NCI-H510A treated with DMSO at 0.1 percent for 48 hours (cell line): ENCODE measurements at regions not wholly inside any gene's neighbourhood (a gene's known extent, or its start where the extent isn't known, plus 50 kb on each side); places are given as distances from the start of the nearest gene placed in this dataset.
A peak's percentile ranks its signal among the peaks of the same experiment; 100 is the strongest.
"Not testable (repeated sequence)": the region's sequence is repeated elsewhere in the genome, so short reads cannot be mapped to it uniquely, and the experiment has no call there.

Experiments
- DNase-seq: peaks from one replicate; lab custom pipeline; 2025; lab: John Stamatoyannopoulos, UW

DNA sequence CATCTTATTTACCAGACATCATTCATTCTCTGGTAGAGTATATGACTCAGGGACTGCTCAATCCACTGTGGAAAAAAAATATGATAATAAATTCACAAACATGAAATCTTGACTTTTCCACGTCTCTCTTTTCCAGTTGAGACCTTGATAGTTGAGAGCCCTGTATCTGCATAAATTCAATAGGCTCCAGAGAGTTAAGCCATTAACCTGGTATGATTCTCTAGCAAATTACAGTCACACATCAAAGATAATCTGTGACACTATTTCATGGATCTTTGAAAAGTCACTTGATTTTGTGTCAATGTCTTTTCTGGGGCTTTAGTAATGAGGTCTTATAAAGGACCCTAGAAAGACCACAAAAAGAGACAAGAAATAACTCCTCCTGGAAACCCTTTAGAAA lies 154.2 kb upstream of the FOXG1 start:
- no peak for DNase-seq

DNA sequence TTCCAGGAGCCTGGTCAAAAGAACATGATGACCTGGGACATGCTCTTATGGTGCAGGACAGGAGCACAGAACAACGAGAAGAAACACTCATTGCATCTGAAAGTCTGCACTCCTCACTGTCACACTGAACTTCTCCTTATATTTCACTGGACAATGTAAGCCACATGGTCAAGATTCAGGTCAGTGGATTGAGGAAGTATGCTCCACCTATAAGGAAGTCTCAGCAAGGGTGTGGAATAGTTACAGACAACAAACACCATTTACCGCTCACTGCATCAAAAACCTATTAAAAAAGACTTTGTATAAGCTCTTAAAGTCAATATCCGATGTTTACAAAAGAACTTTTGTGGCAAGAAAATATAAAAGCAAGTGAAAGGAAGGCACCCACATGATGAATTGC lies 153.1 kb upstream of the FOXG1 start:
- DNase-seq, result no peak

DNA sequence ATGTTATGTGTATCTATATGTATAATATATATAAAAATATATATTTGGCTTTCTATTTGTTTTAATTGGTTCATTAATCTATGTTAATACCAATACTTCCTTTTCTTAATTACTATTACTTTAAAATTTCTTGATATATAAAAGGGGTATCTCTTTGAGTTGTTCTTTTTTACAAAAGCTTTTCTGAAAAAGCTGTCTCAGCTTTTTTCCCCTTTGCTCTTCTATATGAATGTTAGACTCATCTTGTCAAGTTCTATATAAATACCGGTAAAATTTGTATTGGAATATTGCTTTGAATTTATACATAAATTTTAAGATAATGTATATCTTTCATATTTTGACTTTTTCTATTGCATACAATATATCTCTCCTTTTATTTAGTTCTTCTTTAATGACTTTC lies 139.8 kb upstream of the FOXG1 start:
- DNase-seq, result no peak

DNA sequence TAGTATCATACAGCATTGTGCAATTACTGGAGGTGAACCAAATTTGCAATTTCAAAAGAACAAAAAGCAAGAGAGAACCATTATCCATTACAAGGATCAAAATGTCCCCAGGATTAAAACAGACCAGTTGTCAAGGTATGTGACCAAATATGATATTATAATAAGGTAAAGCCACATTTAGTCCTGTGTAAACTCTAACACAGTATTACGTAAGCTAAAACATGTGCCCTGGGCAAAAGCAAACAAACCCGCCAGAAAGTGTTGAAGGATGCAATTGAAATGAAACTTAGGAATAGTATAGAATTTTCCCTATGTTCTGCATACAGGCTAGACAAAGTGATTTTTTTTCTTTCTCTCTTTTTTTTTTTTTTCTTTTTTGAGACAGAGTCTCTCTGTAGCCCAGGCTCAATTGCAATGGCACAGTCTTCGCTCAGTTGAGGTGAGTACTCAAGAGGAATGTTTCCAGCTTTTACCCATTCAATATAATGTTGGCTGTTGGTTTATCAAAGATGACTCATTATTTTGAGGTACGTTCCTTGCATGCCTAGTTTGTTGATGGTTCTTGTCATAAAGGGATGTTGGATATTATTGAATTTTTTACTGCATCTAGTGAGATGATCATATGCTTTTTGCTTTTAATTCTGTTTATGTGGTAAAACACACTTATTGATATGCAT lies 137.1 kb upstream of the FOXG1 start:
- DNase-seq, result no peak

DNA sequence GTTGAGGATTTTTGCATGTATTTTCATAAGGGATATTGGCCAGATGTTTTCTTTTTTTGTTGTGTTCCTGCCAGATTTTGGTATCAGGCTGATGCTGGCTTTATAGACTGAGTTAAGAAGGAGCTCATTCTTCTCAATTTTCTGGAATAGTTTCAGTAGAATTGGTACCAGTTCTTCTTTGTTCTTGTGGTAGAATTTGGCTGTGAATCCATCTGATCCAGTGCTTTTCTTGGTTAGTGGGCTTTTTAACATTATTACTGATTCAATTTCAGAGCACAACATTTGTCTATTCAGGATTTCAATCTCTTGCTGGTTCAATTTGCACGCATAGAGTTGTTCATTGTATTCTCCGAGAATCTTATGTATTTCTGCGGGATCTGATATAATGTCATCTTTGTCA lies 136.5 kb upstream of the FOXG1 start:
- no peak for DNase-seq

DNA sequence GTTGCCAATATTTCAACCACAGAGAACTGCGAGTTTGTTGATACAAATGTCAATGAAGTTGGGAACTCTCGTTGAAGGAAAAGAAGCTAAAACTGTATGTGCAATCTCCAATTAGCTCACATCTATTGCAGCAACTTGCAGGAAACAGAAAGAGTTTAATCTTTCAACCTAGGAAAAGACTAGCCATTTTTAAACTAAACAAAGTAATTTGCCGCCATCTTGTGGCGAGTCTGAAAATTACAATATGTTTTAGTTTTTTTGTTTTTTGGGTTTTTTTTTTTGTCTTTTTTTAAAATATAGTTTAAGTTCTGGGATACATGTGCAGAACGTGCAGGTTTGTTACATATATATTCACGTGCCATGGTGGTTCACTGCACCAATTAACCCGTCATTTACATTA lies 131.2 kb upstream of the FOXG1 start:
- peak; percentile 28 for DNase-seq

DNA sequence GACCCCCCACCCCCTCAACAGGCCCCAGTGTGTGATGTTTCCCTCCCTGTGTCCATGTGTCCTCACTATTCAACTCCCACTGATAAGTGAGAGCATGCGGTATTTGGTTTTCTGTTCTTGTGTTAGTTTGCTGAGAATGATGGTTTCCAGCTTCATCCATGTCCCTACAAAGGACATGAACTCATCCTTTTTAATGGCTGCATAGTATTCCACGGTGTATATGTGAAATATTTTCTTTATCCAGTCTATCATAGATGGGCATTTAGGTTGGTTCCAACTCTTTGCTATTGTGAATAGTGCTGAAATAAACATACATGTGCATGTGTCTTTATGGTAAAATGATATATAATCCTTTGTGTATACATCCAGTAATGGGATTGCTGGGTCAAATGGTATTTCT lies 130.8 kb upstream of the FOXG1 start:
- DNase-seq, result not testable (repeated sequence)

DNA sequence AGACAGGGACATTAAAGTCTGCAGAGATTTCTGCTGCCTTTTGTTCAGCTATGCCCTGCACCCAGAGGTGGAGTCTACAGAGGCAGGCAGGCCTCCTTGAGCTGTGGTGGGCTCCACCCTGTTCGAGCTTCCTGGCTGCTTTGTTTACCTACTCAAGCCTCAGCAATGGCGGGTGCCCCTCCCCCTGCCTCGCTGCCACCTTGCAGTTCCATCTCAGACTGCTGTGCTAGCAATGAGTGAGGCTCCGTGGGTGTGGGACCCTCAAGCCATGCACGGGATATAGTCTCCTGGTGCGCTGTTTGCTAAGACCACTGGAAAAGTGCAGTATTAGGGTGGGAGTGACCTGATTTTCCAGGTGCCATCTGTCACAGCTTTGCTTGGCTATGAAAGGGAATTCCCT lies 125.4 kb upstream of the FOXG1 start:
- not testable (repeated sequence) for DNase-seq

DNA sequence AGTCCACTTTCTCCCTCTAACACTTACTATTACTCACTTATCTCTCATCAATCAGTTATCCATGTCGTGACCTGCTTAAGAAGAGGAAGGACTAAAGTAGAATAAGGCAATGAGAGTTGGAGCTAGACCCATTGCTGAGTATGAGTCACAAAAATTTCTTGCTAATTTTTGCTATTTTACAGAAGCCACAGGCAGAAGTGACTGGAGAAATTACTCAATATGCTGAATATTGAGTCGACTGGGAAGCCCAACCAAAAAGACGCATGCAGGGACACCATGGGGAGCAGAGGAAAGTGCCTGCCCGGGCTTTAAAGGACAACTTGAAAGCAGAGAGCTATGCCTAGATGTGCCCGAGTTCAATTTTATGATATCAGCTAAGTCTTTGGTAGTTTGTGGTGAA lies 115.4 kb upstream of the FOXG1 start:
- no peak for DNase-seq

DNA sequence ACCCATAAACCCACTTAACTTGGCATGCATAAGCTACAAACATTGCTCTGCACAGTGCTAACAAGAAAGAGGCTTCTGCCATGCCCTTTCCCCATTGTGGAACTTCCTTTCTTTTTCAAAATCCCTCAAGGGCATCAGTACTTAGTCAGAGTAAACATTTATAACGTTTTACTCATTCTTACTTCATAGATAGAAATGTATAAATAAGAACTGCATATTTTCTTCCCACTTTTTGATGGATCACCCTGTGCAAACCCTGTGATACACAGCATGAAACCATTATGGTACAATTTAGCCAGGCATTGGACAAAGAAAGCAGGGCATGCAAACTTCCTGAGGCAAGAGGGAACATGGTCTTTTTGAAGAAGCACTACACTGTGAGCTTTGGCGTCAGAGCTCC lies 113.8 kb upstream of the FOXG1 start:
- peak; percentile 45 for DNase-seq

DNA sequence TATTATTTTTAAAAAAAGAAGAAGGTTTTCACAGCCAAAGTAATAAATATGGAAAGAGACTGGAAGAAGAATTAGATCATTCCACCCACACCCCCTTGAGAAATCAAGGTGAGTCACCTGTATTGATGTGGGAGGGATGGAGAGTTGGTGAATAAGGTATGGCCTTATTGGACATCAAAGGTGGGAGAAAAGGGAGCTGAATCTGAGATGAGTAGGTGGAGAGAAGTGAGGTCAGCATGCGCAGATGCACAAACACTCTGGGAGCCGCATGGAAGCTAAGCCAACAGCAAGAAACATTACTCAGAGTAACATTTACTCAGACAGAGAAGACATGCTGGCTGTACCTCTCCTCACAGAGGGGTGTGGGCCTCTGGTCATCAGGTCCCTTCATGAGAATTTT lies 113.1 kb upstream of the FOXG1 start:
- no peak for DNase-seq

DNA sequence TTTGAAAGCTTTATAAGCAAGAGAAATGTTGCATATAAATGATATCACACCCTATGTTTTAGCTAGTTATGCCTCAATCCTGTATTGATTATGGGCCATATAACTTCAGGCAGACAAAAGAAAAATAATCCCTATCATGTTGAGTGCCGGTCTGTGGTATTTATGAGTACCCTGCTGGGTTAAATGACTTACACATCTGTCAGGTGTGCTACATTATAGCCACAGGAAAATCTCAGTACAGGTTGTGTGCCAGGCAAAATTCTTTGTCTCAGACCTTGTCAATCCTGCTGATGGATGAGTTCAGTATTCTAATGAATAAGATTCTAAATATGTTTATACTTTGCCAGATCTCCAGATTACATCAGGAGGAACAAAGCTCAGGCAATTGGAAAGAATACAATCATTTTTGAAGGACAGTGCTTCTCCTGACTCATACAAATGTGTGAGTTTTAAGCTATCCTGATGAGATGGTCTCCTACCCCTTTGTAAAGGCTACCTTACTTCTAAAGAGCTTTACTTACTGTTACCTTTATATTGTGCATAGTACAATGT lies 109.8 kb upstream of the FOXG1 start:
- no peak for DNase-seq

DNA sequence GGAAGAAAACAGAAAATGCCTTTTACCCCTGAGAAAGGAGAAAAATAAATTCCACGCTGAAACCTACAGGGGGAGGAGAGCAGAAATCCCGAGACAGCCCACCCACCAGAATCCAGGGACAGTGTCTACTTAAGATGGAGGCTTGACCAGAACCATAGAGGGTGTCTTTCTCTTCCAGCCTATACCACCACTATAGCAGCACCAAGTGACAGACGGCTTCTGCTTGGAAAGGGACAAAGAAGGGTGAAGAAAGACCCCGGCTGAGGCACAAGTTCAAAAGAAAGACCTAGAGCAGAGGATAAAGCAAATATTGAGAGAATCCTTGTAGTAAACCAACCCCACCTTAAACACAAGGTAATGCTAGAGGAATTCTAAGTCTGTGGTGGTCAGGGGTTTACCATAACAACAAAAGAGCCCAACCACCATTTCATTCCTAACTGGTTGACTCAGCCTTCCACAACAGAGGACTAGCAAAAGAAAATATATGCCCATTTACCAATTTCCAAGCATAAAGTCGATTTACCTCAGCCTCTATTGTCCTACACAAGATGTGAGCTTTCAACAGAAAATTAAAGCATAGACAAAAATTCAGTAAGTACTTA lies 105.3 kb upstream of the FOXG1 start:
- DNase-seq, result no peak

DNA sequence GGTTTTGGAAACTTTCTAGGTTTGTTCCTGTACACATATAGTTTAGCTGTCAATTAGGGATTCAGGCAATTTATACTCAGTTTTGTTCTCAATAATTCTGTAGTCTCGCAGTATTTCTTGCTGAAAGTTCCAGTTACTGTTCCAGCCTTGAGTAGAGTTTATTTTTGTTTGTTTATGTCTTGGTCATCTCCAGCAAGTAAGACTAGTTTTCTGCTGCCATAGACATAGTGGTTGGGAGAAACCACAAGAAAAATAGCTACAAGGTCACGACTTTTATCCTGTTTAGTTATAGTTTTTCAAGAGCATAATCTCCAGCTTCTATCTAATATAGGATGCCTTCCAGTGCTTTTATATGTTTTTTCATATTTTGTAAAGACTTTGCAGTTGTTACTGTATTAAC lies 99.6 kb upstream of the FOXG1 start:
- DNase-seq, result no peak

DNA sequence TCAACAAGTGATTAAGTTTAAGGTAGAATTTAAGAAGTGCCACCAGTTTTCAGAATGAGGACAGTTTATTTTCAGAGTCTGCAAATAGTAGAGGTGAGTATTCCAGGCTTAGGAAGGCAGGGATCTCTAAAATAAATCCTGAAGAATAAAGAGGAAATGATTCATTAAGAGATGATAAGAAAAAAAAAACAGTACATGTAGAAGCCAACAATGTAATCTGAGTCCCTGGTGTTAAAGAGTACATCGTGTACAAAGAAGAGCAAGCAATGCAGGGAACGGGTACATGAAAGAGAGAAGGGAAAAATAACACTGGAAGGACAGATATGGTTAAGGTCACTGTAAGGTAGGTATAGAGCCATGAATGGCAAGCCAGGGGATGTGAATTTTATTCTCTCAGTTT lies 95.2 kb upstream of the FOXG1 start:
- DNase-seq, result no peak

DNA sequence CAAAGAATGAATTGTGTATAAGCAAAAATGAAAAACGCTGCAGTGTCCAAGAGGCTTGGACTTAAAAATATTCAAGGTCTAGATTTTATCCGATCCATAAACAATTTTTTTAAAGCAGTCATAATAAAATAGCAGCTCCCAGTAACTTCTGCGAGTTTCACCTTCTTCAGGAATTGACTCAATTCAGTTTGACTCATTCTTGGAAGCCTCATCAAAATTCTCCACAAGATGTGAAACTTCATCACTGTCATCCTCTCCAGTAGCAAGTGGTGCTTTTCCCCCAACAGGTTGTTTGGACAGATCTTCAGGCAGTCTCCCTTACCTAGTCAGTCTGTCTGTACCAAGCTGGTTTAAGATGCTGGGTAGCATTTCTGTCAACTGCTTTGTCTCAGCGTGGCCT lies 93.5 kb upstream of the FOXG1 start:
- DNase-seq, result no peak

DNA sequence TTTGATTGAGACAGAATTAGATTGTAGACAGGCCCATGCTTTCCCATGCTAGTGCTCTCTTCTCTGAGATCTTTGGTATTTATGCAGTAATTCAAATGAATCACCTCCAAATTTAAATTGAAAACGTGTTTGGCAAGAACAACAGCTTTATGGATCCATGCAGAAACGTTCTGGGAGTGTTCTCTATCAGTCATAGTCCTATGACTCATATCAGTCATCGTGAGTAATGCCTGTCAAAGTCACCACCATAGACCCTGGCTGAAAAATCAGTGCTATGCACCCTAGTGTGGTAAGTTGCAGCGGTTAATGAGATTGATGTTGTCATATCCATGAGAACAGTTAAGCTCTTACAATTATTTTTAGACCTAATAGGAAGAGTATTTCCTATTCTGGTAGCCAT lies 90.1 kb upstream of the FOXG1 start:
- DNase-seq, result no peak

DNA sequence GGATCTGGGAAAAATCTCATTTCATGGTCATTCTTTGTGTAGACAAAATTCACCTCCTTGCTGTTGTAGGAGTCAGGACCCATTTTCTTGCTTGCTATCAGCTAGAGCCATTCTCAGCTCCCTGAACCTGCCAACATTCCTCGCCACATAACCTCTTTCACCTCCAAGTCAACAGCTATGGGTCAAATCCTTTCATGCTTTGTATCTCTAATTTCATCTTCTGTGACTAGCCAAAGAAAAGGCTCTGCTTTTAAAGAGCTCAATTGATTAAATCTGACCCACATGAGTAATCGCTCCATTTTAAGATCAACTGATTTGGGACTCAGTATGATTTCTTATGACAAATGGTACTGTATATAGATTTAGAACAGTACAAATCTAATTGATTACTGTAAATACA lies 89.2 kb upstream of the FOXG1 start:
- no peak for DNase-seq

DNA sequence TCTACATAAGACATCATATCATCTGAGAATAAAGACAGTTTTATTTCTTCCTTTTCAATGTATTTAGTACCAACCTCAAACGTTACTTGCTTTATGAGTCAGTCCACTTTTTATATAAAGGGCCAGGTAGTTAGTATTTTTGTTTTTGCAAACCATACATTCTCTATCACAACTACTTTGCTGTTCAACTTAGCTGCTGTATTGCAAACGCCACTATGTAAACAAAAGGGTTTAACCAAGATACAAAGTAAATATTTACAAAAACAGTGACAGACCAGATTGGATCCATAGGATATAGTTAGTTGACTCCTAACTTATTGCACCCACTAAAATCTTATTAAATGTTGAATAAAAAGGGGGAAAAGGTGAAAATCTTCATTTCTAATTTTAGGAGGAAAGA lies 87.7 kb upstream of the FOXG1 start:
- DNase-seq, result peak; percentile 9

DNA sequence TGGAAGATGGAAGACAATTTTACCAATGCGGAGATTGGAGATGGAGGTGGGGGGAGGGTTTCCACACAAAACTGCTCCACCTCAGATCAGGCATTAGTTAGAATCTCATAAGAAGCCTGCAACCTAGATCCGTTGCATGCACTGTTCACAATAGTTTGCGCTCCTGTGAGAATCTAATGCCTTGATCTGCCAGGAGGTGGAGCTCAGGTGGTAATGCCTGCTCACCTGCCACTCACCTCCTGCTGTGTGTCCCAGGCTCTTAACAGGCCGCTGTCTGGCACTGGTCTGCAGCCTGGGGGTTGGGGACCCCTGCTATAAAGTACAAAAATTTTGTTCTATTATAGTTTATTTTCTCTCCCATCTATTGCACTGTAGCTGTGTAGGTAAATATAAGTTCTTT lies 84.9 kb upstream of the FOXG1 start:
- no peak for DNase-seq

DNA sequence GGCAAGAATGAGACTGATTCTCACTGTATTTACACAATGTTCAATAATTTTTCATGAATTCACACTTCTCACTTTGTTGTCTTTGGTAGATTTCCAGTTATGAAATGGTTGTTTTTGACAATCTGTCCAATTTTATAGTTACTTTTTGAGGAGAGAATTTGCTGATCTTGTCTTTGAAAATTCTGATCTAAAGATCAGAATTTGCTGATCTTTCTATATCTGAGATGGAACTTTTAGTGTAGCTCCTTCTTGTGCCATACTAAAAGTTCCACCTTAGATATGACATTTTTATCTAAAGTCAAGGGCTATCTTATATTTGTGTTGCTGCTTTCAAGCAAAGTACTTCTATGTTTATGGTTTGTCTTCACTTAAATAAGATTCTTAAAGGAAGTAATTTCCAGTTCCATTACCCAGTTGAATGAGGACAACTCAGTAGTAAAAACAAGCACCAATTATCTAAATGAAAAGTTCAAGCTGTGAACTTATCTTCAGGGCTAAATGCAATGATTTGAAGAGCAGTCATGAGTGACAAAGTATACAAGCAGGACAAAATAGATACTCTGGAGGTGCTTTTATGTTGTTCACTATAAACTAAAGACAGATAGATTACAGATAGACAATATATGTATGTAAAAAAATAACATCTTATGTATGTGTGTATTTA lies 76.4 kb upstream of the FOXG1 start:
- no peak for DNase-seq

DNA sequence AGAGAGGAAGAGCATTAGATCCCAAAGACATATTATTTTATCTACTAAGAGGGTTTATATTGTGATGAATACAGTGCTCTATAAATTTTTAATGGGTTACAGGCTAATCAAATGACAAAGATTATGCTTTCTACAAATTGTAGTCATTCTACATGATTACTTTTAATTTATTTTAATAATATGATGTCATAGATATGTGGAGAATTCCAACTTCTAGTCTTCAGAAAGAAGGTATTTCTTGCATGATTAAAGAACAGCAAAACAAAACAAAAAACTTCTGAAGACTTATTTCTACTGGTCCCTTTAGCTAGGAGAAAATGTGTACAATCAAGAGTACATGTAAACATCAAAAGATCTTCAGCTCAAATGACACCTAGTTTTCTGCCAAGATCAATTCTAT lies 71.5 kb upstream of the FOXG1 start:
- DNase-seq, result no peak

DNA sequence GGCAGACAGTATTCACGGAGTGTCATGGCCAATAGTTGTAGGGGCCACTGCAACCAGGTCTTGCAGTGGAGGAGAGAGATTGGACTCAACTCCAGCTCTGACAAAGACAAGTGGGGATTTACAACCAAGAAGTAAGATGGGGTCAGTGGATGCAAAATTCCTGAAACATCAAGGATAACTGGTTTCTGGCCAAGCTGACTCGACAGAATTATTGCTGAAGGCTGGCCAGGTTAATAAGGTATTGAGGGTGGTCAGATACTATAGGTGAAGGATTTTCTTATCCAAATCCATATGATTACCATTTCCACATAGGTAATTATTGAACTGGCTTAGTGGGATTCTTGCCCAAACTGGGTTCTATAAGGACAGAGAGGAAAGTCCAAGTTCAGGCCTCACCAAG lies 64.9 kb upstream of the FOXG1 start:
- no peak for DNase-seq

DNA sequence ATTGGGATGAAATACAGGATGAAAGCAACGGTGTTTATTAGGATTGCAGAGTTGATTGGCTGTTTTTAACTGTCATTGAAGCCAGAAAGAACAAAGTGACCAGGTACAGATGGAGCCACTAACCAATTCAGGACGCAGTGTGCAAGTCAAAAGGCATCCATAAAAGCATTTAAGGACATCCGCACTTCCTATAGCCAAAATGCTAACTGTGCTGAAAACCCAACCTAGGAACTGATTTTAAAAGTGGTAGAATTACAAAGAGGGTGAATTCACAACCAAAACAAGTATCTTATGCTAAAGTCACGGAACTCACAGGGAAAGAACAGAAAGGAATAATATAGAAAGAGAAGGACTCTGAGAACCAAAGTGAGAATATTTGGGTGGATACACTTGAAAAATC lies 63.1 kb upstream of the FOXG1 start:
- DNase-seq, result no peak
